Upper lobe of left lung (tissue), 4 donors: ENCODE measurements at regions not wholly inside any gene's neighbourhood (a gene's known extent, or its start where the extent isn't known, plus 50 kb on each side); places are given as distances from the start of the nearest gene placed in this dataset.

Source experiments
- CTCF ChIP-seq, 6 experiments: fragments of 450-650 bp in 4 of 6; fragments of 200-600 bp in 2 of 6; sonication (generic) in 2 of 6; IDR thresholded peaks; one replicate each; pipeline ENCODE4 v1.5.1; 2016 to 2019; ENCODE audit warnings: antibody characterized with exemption in 6 of 6
- POLR2A ChIP-seq, 4 donors: fragments of 450-650 bp; IDR thresholded peaks; one replicate each; pipeline ENCODE4 v1.5.1; 2016 to 2017; ENCODE audit warnings: antibody characterized with exemption in 4 of 4, mild to moderate bottlenecking in 2 of 4

DNA sequence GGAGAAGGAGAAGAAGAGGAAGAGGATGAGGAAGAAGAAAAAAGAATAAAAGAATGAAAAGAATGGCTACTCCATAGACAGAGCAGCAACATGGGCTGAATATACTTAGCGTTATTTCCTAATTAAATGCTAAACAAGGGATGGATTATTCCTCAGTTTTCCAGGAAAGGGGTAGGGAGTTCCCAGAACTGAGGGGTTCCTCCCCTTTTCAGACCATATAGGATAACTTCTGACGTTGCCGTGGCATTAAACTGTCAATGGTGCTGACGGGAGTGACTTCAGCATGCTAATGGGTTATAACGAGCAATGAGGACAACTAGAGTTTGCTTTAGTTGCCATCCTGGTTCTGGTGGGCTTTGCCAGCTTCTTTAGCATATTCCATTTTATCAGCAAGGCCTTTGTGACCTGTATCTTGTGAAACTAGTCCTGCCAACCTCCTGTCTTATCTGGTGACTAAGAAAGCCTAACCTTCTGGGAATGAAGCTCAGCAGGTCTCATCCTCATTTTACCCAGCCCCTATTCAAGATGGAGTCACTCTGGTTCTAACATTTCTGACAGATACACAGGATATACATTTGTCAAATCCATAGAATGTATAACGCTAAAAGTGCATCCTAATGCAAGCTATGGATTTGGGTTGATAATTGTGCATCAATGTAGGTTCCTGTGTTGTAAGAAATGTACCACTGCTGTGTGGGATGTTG, 152.3 kb downstream of the MAIP1 start:
- TF ChIP-seq POLR2A (IDR thresholded peaks at IDR 0.05) (no peak), CTCF (IDR thresholded peaks at IDR 0.05) (no peak)
